HG03521 (cell line): ENCODE measurements at regions not wholly inside any gene's neighbourhood (a gene's known extent, or its start where the extent isn't known, plus 50 kb on each side); places are given as distances from the start of the nearest gene placed in this dataset.
"Not testable (repeated sequence)": the region's sequence is repeated elsewhere in the genome, so short reads cannot be mapped to it uniquely, and the experiment has no call there.

Source experiments
- ATAC-seq: cut with Tn5 transposase; IDR thresholded peaks from one replicate; pipeline ENCODE4 v1.9.1; 2021; ENCODE audit warnings: mild to moderate bottlenecking, moderate library complexity; ENCODE audit not compliant: unreplicated experiment

DNA sequence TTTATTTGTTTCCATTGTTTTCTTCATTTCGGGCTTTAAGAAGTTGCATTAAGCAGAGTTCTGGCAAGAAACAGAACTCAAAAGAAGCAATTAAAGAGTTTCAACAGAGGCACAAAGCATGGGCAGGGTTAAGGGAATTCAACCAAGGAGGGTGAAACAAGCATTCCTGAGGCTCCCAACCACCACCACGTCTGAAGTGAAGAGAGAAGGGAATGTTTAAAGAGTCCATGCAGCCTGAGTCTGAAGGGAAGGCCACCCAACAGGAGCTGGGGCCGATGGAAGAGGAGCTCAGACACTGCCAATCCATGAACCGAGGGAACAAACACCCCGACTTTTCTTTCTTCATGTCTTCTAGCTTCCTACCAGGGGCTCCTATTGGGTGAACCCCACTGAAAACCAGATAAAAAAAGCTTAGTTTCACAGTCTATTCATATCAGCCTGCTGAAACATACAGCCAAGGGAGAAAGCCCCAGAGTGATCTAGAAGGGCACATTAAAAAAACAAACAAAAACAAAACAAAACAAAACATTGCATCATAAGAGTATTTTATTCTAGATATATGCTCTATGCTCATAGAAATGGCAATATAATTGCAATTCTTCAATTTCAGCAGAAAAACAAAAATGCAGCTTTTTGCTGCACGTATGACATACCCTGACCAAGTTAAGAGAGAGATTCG is 592.1 kb downstream of the TTLL7 start:
- ATAC-seq, result not testable (repeated sequence)

DNA sequence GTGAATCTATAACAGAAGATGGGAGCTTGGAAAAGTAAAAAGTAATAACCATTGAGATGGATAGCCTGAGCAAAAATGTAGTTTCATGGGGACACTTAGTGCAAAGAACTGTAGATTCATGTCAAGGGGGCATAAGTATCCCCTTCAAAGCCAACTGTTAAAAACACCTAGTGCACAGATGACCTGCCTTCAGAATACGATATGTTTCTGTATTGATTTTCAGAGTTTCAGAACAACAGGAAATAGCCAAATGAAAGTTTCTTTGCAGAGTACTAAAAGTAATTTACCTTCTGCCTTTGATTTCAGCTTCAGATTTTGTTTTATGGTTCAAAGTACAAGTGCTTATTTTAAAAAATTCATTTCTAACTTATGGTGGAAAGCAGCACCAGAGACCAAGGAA is 593.1 kb downstream of the TTLL7 start:
- peak; percentile 48 for ATAC-seq

DNA sequence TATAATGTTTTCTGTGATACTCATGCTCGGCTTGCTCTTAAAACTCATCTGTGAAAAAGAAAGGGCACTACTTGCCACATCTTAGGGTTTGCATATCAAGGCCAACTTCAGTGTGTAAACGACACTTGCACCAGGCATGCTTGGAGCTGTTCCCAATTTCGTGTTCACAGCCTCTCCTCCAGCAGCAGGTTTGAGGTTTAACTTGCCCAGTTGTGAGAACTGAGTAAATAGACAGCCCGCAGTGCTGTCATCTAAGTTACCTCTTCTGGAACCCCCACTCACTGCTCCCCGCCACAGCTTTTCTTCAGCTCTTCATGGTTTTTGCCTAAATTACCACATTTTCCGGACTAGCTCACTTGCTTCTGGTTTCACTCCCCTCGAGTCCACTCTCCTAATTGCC is 595.4 kb downstream of the TTLL7 start:
- not testable (repeated sequence) for ATAC-seq

DNA sequence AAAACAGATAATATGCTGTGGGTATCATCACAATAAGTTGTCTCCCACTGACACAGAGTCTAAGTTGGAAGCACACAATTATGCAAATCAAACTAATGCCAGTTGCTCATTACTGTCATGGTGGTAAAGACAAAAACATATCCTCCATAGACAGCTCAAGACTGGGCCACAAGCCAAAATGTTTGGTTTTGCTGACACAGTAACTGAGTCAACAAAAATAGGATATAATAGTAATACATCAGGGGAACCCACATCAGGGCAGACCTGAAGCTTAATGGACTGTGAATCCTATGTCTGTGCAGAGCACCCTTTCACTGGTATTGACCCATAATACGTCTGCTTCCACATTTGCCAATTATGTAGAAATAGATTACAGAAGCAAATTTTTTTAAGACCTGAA is 597.8 kb downstream of the TTLL7 start:
- ATAC-seq, result not testable (repeated sequence)

DNA sequence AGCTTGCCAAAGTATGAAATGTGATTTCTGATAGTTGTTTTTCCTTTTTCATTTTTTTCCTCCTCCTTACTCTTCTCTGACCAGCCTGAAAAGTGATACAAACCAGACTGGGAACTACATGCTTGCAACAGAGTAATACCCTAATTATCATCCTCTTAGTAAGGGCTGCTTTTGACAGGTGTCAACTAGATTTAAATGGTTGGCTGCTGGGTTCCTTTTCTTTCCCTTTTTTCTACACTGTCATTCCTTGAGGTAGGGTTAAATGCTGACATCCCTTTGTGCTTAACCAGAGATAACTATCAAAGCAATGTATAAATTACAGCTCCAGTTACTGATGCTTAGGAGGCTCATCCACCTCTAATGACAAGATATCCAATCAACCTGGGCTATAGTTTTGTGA is 598.8 kb downstream of the TTLL7 start:
- ATAC-seq, result not testable (repeated sequence)

DNA sequence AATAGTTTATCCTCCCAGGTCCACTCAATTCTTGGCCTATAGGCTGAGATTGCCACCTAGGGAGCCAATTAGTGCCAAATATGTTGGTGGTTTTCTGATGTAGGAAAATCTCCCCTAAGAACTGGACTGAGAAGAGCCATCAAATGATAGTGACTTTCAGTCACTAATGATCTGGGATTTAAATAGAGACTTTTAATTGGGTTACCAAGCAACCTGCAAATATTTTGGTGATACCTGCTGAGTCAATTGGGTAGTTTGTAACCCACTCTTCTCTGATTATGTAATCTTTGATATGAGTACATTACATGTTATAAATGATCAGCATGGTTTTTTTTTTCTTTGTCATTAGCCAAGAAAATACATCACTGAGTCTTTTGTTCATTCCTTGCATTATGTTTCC is 600.8 kb downstream of the TTLL7 start:
- ATAC-seq, result not testable (repeated sequence)

DNA sequence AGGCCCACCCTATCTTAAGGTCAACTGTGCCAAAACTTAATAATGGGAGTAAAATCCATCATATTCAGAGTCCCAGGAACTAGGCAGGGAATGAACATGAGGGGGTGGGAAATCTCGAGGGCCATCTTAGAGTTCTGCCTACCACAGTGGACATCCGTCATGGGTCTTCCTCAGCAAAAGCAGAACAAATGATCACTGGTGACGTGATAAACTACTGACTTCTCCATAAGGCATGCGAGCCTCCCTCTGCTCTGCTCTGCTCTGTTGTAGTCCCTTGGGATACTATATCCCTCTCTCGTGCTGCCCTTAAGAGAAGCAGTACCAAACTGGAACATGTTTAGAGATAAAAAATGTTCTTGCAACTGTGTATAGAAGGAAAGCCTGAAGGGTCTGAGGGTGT is 603.8 kb downstream of the TTLL7 start:
- not testable (repeated sequence) for ATAC-seq

DNA sequence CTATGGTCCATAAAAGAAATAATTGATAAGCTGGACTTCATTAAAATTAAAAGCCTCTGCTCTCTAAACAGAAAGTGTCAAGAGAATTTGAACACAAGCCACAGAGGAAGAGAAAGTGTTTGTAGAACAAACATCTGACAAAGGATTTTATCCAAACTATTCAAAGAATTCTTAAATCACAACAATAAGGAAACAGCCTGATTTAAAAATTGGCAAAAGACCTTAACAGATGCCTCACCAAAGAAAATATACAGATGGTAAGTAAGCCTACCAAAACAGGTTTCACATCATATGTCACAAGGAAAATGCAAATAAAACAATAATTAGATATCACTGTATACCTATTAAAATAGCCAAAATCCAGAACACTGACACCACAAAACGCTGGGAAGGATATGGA is 612.0 kb downstream of the TTLL7 start:
- ATAC-seq, result not testable (repeated sequence)

DNA sequence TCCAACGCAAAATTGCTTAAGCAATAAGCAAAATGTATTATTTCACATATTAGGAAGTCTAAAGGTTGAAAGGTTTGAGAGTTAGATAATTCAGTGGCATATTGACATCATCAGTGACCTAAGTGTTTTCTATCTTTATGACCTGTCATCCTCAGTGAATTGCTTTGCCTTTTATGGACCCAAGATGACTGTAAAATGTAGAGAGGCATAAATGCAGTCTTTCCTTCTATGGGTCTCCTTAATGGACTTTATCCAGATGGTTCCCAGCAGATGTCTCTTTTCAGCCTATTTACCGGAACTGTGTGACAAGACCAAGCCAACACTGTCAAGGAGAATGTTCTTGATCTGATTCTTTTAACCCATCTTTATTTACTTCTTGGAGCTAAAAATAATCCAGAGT is 615.8 kb downstream of the TTLL7 start:
- not testable (repeated sequence) for ATAC-seq

DNA sequence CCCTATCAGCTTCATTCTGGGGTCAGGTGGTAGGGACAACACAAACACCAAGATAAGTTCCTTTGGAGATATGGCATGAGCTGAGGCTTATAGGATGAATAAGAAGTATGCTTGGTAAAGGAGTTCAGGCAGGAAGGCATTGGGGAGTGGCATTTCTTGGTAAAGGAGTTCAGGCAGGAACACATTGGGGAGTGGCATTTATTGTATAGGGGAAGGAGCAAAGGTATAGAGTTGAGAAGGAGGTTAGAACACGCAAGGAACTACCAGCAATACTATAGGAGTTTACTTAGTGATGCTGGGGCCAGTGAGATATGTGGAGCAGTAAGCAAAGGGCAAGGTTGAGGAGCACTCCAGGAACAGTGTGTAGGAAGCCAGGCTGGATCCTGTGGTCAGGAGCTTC is 625.9 kb downstream of the TTLL7 start:
- ATAC-seq, result not testable (repeated sequence)

DNA sequence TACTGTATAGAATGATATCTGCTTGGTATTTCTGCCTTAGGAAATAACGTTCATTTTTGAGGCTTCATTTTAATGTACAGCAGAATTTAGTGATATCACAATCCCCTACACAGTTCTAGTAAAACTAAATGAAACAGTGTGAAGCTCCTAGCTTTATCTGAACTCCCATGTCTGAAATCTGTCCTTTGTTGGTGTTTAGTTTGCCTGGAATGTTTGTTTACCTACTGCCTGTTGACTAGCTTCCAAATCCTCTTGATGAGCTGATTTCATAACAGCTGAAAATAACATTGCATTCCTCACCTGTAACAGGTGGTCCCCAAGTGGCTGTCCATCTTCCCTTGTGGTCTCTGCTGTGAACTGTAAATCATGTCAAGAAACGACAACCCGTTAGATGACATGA is 629.1 kb downstream of the TTLL7 start:
- ATAC-seq, result not testable (repeated sequence)

DNA sequence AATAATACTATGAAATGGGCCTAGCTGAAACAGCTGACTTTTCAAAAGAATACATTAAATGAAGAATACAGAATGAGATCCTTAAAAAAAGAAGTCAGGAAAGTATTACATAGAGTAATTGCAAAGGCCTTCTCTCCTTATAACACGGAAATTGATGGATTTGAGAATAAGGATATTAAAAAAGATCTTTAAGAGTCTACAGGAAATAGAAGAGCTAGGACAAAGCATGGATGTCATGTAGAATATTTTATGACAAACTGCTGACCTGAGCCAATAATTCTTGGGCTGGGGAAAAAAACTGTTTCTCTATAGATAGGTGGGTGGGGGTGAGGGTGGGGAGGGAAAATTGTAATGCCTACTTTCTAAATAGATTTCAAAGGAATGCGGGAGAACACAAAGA is 633.6 kb downstream of the TTLL7 start:
- not testable (repeated sequence) for ATAC-seq

DNA sequence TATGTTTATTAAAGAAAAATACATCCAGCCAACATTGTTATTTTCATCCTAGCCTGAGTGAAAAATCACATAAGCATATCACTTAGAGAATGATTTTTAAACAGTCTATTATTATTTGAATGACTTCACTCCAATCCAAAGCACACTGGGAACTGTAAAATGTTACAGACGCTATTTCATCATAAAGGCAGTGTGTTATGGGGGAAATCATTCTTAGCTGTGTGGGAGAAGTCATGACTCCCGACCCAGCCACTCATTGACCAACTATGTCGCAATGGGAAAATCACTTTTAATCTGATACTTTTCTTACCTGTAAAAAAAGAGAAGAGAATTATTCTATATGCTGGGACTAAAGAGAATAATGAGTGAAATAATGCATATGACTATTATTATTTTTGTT is 653.6 kb downstream of the TTLL7 start:
- not testable (repeated sequence) for ATAC-seq

DNA sequence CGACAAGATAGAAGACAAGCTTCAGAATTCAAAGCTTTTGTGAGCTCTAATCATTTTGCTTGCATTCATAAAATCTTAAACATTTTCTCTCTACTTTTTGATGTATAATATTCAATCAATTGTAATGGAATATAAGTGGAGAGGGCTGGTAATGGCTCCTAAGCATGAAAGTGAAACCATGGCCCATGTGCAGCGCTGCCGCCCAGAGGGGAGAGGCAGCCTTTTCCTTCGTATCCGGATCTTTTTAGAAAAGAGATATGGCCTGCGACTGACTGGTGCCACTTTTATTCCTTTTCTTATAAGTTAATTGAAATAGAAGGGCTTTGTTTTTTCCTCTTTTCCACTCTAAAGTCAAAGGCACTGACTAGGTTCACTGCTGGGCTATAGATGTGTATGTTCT is 655.2 kb downstream of the TTLL7 start:
- not testable (repeated sequence) for ATAC-seq

DNA sequence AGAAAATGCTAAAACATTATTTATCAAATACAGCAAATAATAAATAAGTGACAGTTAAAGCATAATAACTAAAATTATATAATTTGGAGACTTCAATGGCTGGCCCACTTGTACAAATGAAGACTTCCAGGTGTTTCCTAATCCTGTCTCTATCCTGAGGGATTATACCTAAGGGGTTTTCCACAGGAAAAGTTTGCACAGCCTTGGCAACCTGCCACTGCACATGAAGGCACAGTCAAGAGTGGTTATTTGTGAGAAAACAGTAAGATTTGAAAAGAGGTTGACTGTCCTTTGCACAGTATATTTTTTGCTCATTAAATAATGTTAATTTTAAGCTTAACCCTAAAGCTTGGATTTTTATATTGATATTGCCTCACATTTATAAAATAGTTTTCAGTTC is 655.9 kb downstream of the TTLL7 start:
- not testable (repeated sequence) for ATAC-seq

DNA sequence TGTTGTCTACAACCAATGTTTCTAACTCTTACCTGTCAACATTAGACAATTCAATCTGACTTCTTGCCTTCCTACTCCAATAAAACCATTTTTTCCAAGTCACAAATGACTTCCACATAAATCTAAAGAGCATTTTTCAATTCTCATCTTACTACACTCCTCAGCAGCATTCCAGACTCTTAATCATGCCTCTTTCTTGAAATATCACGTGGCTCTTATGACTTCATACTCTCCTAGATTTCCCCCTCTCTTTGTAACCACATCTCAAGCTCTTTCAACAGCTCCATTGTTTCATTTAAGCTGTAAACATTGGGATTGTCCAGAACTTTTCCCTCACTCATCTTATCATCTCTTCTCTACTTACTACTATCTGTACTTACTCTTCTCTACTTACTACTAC is 666.6 kb downstream of the TTLL7 start:
- ATAC-seq, result not testable (repeated sequence)

DNA sequence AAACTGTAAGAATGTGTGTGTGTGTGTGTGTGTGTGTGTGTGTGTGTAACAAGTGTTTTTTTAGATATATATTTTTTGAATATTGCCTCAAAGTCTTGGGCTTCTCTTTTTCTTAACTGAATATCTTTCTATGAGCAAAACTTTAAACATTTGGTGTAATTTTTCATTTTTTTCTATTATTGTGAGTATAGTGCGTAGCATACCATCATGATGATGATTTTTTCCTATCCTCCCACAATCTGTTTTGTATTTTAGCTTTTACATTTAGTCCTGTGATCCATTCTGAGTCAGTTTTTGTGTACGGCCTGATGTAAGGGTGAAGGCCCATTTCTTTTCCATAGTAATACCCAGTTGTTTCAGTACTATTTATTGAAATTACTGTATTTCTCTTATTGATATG is 680.6 kb downstream of the TTLL7 start:
- ATAC-seq, result no peak

DNA sequence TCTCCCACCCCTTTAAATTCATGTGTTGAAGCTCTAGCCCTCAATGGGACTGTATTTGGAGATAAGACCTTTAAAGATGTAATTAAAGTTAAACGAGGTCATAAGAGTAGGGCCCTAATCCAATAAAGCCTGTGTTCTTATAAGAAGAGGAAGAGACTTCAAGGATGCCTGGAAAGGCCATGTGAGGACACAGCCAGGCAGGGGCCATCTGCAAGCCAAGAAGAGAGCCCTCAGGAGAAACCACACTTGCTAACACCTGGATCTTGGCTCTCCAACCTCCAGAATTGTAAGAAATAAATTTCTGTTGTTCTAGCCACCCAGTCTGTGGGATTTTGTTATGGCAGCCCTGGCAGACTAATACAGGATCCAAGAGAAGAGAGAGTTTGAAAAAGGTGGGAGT is 683.5 kb downstream of the TTLL7 start:
- ATAC-seq, result not testable (repeated sequence)

DNA sequence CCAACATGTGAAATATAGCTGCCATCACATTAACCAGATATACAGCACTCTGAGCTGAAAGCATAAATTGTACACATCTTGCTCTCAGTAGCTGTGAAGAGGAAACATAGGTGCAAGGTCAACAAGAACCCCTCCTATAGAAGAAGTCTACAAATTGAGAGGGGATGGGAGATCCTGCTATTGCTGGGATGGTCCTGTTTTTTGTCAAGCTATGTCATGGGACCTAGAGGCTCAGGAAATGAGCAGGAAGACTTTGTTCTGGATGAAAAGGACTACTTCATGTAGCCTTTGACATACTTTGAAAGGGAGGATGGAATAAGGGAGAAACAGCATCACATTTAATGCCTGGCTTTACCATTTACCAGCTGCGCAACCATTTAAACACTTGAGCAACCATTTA is 688.8 kb downstream of the TTLL7 start:
- ATAC-seq, result not testable (repeated sequence)

DNA sequence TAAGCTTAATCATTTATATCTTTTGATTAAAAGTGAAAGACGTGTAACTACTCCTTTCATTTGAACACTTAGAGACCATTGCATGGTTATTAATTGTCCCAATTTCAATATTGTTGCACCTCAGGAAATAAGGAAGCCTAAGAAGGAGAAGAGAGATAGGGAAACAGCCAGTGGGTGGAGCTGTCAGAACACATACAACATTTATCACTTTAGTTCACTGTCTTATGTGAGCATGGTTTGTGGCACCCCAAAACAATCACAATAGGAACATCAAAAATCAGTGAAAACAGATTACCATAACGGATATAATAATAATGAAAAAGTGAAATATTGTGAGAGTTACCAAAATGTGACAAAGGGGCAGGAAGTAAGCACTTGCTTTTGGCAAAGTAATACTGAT is 689.9 kb downstream of the TTLL7 start:
- ATAC-seq, result not testable (repeated sequence)

DNA sequence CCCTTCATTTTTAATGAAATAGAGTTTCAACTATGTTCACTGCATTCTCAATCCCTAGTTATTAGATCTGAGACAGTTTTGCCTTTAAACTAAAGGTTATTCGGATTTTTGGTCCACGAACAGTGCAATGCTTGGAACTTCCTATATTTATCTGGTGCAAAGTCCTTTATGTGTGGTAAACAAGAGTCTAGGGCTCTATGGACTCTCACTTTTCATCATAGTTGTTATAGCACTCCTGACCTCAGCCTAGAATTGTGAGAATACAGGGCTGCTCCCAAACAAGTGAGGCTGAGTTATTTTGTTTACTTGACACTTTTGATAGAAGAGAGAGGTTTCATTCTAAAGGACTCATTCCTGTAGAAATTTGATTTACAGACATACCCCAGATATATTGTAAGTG is 692.1 kb downstream of the TTLL7 start:
- not testable (repeated sequence) for ATAC-seq

DNA sequence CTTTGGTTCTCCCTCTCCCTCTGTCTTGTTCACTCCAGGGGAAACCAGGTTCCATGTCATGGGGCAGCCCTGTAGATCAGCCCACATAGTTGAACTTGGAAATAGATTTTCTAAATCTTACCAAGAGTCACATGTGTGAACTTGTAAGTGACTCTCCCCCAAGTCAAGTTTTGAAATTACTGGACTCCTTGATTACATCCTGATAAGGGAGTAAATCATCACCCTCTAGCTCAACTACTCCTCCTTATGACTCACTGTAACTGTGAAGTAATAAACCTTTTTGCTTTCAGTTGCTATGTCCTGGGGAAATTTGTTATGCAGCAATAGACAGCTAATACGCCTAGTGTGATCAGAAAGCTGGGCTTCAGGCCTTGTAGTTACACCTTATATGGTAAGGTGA is 703.3 kb downstream of the TTLL7 start:
- not testable (repeated sequence) for ATAC-seq

DNA sequence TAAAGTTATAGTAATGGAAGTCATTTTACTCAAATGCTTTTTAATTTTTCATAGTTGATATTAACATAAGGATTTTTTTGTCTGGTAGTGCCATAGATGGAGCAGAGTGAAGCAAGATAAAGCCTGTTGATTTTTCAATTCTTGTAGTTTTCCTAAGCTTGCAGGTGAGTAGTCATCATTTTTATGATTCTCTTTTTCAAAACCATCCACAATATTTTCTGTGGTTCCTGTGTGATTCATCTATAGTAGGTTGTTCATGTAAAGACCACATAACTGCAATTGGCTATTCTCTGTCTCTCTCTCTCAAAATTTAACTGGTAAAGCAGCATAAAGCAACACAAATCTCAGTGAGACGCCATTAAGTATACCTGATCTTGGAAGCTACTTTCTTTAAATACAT is 711.5 kb downstream of the TTLL7 start:
- ATAC-seq, result not testable (repeated sequence)
